HK-2 (cell line): ENCODE measurements at regions not wholly inside any gene's neighbourhood (a gene's known extent, or its start where the extent isn't known, plus 50 kb on each side); places are given as distances from the start of the nearest gene placed in this dataset.
"Not testable (repeated sequence)": the region's sequence is repeated elsewhere in the genome, so short reads cannot be mapped to it uniquely, and the experiment has no call there.

ENCODE experiments used
- DNase-seq: peaks from one replicate; pipeline ENCODE4 v3.0.0-alpha.2; 2018; ENCODE audit not compliant: unreplicated experiment

- no peak for DNase-seq
Measured at GRCh38 chr2:84052043-84052442, 407.0 kb downstream of the SUCLG1 start.

GRCh38 chr2:84048964-84049363, 410.1 kb downstream of the SUCLG1 start:
- no peak for DNase-seq

- no peak for DNase-seq
Measured at GRCh38 chr2:84041506-84041905, 417.6 kb downstream of the SUCLG1 start.

- DNase-seq = no peak
Measured at GRCh38 chr2:84040281-84040680, 418.8 kb downstream of the SUCLG1 start.

- DNase-seq = no peak
Measured at GRCh38 chr2:84038866-84039265, 420.2 kb downstream of the SUCLG1 start.

GRCh38 chr2:84033347-84033974, 425.6 kb downstream of the SUCLG1 start:
- no peak for DNase-seq

GRCh38 chr2:84031312-84032050, 427.6 kb downstream of the SUCLG1 start:
- DNase-seq = no peak

- no peak for DNase-seq
Measured at GRCh38 chr2:84029903-84030575, 429.0 kb downstream of the SUCLG1 start.

GRCh38 chr2:84026818-84027217, 432.3 kb downstream of the SUCLG1 start:
- DNase-seq = no peak

- DNase-seq = peak; percentile 17
Measured at GRCh38 chr2:84022810-84023431, 436.2 kb downstream of the SUCLG1 start.

- DNase-seq = no peak
Measured at GRCh38 chr2:84017010-84017409, 442.1 kb downstream of the SUCLG1 start.

- no peak for DNase-seq
Measured at GRCh38 chr2:84016183-84016582, 442.9 kb downstream of the SUCLG1 start.

- DNase-seq = no peak
Measured at GRCh38 chr2:83997889-83998288, 461.2 kb downstream of the SUCLG1 start.

GRCh38 chr2:83994633-83995179, 464.4 kb downstream of the SUCLG1 start:
- DNase-seq = no peak

GRCh38 chr2:83993873-83994632, 465.0 kb downstream of the SUCLG1 start:
- no peak for DNase-seq

GRCh38 chr2:83991992-83992391, 467.1 kb downstream of the SUCLG1 start:
- no peak for DNase-seq

- DNase-seq = no peak
Measured at GRCh38 chr2:83990636-83991035, 468.4 kb downstream of the SUCLG1 start.

GRCh38 chr2:83976628-83977027, 482.5 kb downstream of the SUCLG1 start:
- not testable (repeated sequence) for DNase-seq

GRCh38 chr2:83972128-83972527, 487.0 kb downstream of the SUCLG1 start:
- no peak for DNase-seq

GRCh38 chr2:83971547-83971946, 487.5 kb downstream of the SUCLG1 start:
- DNase-seq = no peak

GRCh38 chr2:83970217-83970929, 488.7 kb downstream of the SUCLG1 start:
- DNase-seq = no peak
